ENCODE measurements at regions not wholly inside any gene's neighbourhood (a gene's known extent, or its start where the extent isn't known, plus 50 kb on each side); places are given as distances from the start of the nearest gene placed in this dataset.

GRCh38 chr1:234535218-234535617, 56.2 kb upstream of the TARBP1 start:
- TF ChIP-seq POLR2AphosphoS5 (IDR thresholded peaks at IDR 0.05; ENCODE audit: low read depth, low read length) (no peak), FOXP2 (optimal IDR thresholded peaks at IDR 0.05; ENCODE audit: borderline replicate concordance, extremely low read depth, extremely low read length, insufficient read depth) (no peak), REST (IDR thresholded peaks at IDR 0.05; ENCODE audit: insufficient read depth in 1 of 2, low read depth in 2 of 2, low read length in 2 of 2) (no peak), TAF1 (IDR thresholded peaks at IDR 0.05; ENCODE audit: borderline replicate concordance, insufficient read depth, low read length) (no peak), SIN3A (IDR thresholded peaks at IDR 0.05; ENCODE audit: borderline replicate concordance, insufficient read depth, low read length) (no peak)

GRCh38 chr1:234533975-234534876, 55.2 kb upstream of the TARBP1 start:
- TF ChIP-seq FOXP2 (optimal IDR thresholded peaks at IDR 0.05; ENCODE audit: borderline replicate concordance, extremely low read depth, extremely low read length, insufficient read depth) (no peak), REST (IDR thresholded peaks at IDR 0.05; ENCODE audit: insufficient read depth in 1 of 2, low read depth in 2 of 2, low read length in 2 of 2) (no peak), SIN3A (IDR thresholded peaks at IDR 0.05; ENCODE audit: borderline replicate concordance, insufficient read depth, low read length) (0 out of 2 replicates have a peak, but pooled peaks have one; percentile 13), TAF1 (IDR thresholded peaks at IDR 0.05; ENCODE audit: borderline replicate concordance, insufficient read depth, low read length) (no peak), POLR2AphosphoS5 (IDR thresholded peaks at IDR 0.05; ENCODE audit: low read depth, low read length) (peak; percentile 43; the same call in 1 of the 2 replicates)

GRCh38 chr1:234533034-234533891, 54.3 kb upstream of the TARBP1 start:
- no peak for TF ChIP-seq POLR2AphosphoS5 (IDR thresholded peaks at IDR 0.05; ENCODE audit: low read depth, low read length)
- TF ChIP-seq REST (IDR thresholded peaks at IDR 0.05; ENCODE audit: insufficient read depth in 1 of 2, low read depth in 2 of 2, low read length in 2 of 2), result no peak
- TF ChIP-seq TAF1 (IDR thresholded peaks at IDR 0.05; ENCODE audit: borderline replicate concordance, insufficient read depth, low read length), result no peak
- TF ChIP-seq SIN3A (IDR thresholded peaks at IDR 0.05; ENCODE audit: borderline replicate concordance, insufficient read depth, low read length), result no peak
- no peak for TF ChIP-seq FOXP2 (optimal IDR thresholded peaks at IDR 0.05; ENCODE audit: borderline replicate concordance, extremely low read depth, extremely low read length, insufficient read depth)

- no peak for TF ChIP-seq REST (IDR thresholded peaks at IDR 0.05; ENCODE audit: insufficient read depth in 1 of 2, low read depth in 2 of 2, low read length in 2 of 2)
- TF ChIP-seq TAF1 (IDR thresholded peaks at IDR 0.05; ENCODE audit: borderline replicate concordance, insufficient read depth, low read length), result no peak
- TF ChIP-seq POLR2AphosphoS5 (IDR thresholded peaks at IDR 0.05; ENCODE audit: low read depth, low read length), result no peak
Measured at GRCh38 chr1:234532503-234532922, 53.5 kb upstream of the TARBP1 start.

Data from PFSK-1 (cell line).